ENCODE measurements at regions not wholly inside any gene's neighbourhood (a gene's known extent, or its start where the extent isn't known, plus 50 kb on each side); places are given as distances from the start of the nearest gene placed in this dataset.

DNA sequence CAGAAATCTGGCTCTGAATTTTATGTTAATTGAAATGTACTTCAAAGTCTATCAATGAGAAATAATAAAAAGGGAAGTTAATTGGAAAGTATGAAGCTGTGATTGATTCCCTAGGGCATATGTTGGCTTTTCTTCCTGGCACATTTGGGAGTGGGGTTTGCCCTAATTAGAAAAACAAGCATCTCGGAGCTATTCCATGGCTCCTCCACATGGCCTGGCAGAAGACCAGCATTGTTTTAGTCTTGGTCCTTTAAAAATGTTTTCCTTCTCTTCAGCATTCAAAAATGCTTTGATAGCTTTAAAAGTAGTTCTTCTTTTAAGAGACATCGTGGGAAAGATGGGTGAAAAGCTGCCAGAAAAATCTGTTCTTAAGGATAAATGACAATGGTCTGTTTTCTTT, 445.5 kb upstream of the PKDCC start:
- Mint-ChIP-seq H3K4me3 (no peak overlapping the region), H3K27me3 (no peaks in the 10 kb centered on the region), H3K4me1 (no peaks in the 10 kb centered on the region), H3K9me3 (no peaks in the 10 kb centered on the region), H3K27ac (no peak overlapping the region), H3K36me3 (ENCODE audit: low read depth) (no peaks in the 10 kb centered on the region)
- DNase-seq = no peak
- CTCF ChIA-PET = no interaction called here
- POLR2A ChIA-PET = no interaction called here

DNA sequence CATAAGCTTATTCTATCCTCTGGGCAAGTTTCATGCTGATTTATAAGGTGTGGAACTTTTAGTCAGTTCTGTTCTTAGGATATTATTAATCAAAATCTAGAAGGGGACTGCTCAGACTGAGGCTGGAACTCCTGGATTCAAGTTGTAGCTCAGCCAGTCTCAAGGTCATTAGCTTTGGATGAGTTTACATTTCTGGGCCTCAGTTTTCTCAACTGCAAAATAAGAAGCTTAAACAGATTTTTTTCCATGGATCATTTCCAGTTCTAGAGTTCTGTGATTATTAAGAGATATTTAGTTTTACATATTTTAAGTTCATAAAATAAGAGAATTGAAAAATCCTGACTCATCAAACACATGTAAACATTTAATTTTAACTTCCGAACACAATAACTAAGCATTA, 442.5 kb upstream of the PKDCC start:
- POLR2A ChIA-PET = no interaction called here

DNA sequence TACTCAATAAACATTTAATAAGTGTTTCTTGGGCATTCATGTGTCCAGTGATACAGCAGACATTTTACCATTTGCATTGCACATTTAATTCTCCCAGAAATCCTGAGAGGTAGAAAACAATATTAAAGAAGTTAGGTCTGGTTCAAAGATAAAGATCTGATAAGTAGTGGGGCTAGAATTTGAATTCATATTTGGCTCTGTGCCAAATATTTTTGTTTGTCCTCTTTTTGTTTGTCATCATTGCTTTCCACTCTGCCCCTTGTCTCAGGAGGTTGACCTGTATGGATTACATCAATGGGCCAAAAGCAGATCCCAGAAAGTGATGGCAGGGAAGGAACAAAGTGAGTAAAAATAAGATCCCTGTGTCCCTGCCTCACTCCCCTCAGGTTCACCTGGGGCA, 441.9 kb upstream of the PKDCC start:
- POLR2A ChIA-PET = no interaction called here
- Mint-ChIP-seq H3K27ac (no peak overlapping the region), H3K4me1 (no peaks in the 10 kb centered on the region), H3K27me3 (no peaks in the 10 kb centered on the region), H3K36me3 (ENCODE audit: low read depth) (no peaks in the 10 kb centered on the region), H3K4me3 (no peak overlapping the region), H3K9me3 (no peaks in the 10 kb centered on the region)
- no peak for DNase-seq
- CTCF ChIA-PET = no interaction called here

More for the DNA sequence above, 442.5 kb upstream of the PKDCC start:
- Mint-ChIP-seq H3K9me3 (no peaks in the 10 kb centered on the region), H3K4me1 (no peaks in the 10 kb centered on the region), H3K27me3 (no peaks in the 10 kb centered on the region), H3K4me3 (no peak overlapping the region), H3K27ac (no peak overlapping the region), H3K36me3 (ENCODE audit: low read depth) (no peaks in the 10 kb centered on the region)
- DNase-seq = no peak
- CTCF ChIA-PET = no interaction called here

DNA sequence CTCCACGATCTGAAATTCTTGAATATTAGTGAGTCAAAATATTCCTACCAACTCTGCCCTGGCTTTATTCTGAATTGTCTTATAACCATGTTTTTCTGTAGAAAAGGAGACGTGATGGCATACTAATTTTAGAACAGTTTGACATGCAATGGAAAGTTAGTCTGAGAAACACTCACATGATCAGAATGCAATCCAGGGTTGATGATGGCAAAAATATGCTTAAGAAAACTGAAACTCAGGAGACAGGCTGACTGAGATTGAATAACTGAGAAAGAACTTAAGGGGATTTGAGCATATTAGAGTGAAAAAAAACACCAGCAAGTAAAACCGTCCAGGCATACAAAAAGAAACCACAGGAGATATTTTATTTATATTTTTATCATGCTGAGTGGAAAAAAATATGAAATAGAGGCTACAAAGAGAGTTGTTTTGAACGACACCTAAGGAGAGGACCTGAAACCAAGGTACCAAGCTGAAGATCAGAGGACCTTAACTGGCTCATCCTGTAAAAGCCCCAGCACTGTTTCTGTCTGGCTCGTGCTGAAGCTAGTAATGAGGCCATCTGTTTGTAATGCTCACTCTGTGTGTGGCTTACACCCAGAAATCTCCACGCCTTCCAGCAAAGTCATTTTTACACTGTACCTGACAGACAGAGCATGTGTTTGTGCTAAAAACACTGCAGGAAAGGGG, 437.2 kb upstream of the PKDCC start:
- ChIA-PET POLR2A (no interaction called here), CTCF (no interaction called here)
- no peaks in the 10 kb centered on the region for H3K27me3 Mint-ChIP-seq
- no peaks in the 10 kb centered on the region for H3K4me1 Mint-ChIP-seq
- no peak overlapping the region for H3K4me3 Mint-ChIP-seq
- no peak overlapping the region for H3K27ac Mint-ChIP-seq
- no peak for DNase-seq
- H3K36me3 Mint-ChIP-seq (ENCODE audit: low read depth) = no peaks in the 10 kb centered on the region
- H3K9me3 Mint-ChIP-seq = no peaks in the 10 kb centered on the region

DNA sequence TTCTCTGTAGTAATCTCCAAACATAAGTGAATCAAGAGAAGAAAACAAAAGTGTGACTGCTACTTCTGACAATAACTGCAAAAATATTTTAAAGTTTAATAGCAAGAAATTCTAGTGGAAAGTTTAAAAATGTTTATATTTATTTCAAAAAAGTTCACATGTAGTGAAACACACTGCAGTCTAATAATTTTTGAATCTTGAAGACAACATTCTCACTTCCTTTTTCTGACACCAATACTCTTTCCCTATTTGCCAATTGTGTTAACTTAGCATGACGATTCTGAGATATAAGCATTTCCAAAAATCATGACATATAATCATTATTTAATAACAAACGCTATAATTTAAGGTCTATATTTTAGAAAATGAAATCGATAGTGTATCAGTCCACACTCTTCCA, 429.1 kb upstream of the PKDCC start:
- no peaks in the 10 kb centered on the region for H3K4me1 Mint-ChIP-seq

DNA sequence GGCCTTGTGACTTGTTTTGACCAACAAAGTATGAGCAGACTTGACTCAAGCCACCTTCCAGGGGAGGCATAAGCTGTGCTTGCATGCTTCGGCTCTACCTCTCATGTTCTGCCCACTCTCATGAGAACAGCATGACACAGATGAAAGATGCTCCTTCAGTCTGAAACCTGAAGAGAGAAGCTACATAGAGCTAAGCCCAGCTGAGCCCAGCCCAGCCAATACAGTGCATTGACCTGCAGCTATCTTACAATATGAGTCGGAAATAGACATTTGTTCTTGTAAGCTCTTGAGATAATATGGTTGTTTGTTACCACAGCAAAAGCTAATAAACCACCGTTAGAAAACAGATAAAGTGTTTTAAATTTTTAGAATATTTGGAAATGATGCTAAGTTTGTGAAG, 426.7 kb upstream of the PKDCC start:
- no peaks in the 10 kb centered on the region for H3K4me1 Mint-ChIP-seq
- H3K27me3 Mint-ChIP-seq = peaks cover 2% of the 10 kb centered on the region
- ChIA-PET CTCF (no interaction called here), POLR2A (no interaction called here)
- DNase-seq = no peak
- no peak overlapping the region for H3K27ac Mint-ChIP-seq
- no peak overlapping the region for H3K4me3 Mint-ChIP-seq
- H3K9me3 Mint-ChIP-seq = no peaks in the 10 kb centered on the region
- no peaks in the 10 kb centered on the region for H3K36me3 Mint-ChIP-seq (ENCODE audit: low read depth)

More for the DNA sequence above, 429.1 kb upstream of the PKDCC start:
- Mint-ChIP-seq H3K27ac (no peak overlapping the region), H3K36me3 (ENCODE audit: low read depth) (no peaks in the 10 kb centered on the region), H3K27me3 (peaks cover 2% of the 10 kb centered on the region), H3K9me3 (no peaks in the 10 kb centered on the region), H3K4me3 (no peak overlapping the region)
- ChIA-PET CTCF (no interaction called here), POLR2A (no interaction called here)
- no peak for DNase-seq

DNA sequence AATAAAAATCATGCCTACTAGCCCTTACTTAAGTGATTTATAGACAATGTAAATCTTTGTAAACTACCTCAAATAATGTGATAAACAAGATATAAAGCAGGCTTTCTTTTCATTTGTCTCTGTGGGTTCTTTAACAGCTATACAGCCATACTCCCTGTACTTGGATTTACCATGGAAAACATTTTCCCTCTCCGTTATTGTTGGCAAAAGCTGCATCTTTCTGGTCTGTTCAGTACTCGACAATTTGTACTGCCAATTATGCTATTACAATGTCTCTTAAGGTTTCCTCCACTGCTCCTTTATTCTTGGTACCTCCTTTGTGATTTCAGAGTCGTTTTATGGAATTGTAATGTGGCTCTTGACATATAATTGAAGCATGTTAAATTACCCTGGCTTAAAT, 426.3 kb upstream of the PKDCC start:
- peaks cover 2% of the 10 kb centered on the region for H3K27me3 Mint-ChIP-seq
- no peak overlapping the region for H3K27ac Mint-ChIP-seq
- H3K36me3 Mint-ChIP-seq (ENCODE audit: low read depth) = no peaks in the 10 kb centered on the region
- POLR2A ChIA-PET = no interaction called here
- DNase-seq = no peak
- CTCF ChIA-PET = no interaction called here
- no peaks in the 10 kb centered on the region for H3K4me1 Mint-ChIP-seq
- H3K9me3 Mint-ChIP-seq = no peaks in the 10 kb centered on the region
- H3K4me3 Mint-ChIP-seq = no peak overlapping the region

DNA sequence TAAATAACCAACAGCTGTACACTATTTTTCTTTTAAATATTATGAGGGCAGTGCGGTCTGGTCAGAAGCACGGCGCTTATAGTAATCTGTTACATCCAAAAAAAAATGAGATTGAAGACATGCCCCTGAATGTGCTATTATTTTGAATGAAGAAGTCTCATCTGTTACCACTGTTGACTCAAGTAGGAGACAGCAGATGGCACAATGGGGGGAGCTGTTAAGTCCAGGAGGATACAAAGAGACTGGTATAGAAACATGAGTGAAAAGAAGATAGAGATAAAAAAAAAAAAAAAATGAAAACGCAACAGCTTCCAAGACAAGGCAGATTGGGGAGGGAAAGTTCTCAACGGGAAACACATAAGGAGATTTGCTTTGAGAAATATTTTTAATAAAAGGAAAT, 425.5 kb upstream of the PKDCC start:
- H3K27me3 Mint-ChIP-seq = no peaks in the 10 kb centered on the region
- H3K36me3 Mint-ChIP-seq (ENCODE audit: low read depth) = no peaks in the 10 kb centered on the region
- no peaks in the 10 kb centered on the region for H3K4me1 Mint-ChIP-seq
- no peak for DNase-seq
- ChIA-PET POLR2A (no interaction called here), CTCF (no interaction called here)
- no peaks in the 10 kb centered on the region for H3K9me3 Mint-ChIP-seq
- no peak overlapping the region for H3K27ac Mint-ChIP-seq
- no peak overlapping the region for H3K4me3 Mint-ChIP-seq

DNA sequence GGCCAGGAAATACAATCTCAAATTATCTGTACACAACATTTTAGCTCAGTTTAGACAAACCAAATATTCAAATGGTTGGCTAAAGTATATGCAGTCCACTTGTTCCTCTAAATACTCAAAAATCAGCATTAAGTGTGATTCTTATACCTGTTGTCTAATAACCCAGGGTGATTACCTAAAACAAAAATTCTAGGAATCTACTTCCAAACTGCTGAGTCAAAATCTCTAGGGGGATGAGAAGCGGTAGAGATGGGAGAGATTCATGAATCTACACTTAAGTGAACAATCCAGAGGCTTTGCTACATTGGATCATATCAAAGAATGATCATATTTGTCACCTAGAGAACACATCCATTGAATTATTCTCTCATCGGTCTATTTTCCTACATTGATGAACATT, 420.9 kb upstream of the PKDCC start:
- ChIA-PET CTCF (no interaction called here), POLR2A (no interaction called here)
- H3K36me3 Mint-ChIP-seq (ENCODE audit: low read depth) = no peaks in the 10 kb centered on the region

DNA sequence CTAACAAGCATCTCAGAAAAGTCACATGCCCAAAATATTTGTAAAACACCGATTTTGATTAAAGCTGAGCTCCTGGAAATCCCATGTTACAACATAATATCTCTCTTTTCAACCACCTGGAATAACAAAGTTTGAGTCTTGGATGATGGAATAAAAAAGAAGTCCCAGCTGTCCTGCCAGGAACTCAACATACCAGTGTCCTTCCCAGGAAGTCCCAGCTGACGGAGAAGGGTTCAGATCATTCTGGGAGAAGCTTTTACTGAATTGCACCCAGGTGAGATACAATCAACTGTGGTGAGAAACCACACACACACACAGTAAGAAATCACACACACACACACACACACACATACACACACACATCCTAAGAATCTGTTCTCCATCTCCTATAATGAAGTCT, 413.1 kb upstream of the PKDCC start:
- H3K36me3 Mint-ChIP-seq (ENCODE audit: low read depth) = no peaks in the 10 kb centered on the region
- no peak overlapping the region for H3K27ac Mint-ChIP-seq
- DNase-seq = no peak
- CTCF ChIA-PET = no interaction called here
- H3K27me3 Mint-ChIP-seq = peaks cover 3% of the 10 kb centered on the region
- H3K9me3 Mint-ChIP-seq = no peaks in the 10 kb centered on the region
- H3K4me1 Mint-ChIP-seq = no peaks in the 10 kb centered on the region
- POLR2A ChIA-PET = no interaction called here
- no peak overlapping the region for H3K4me3 Mint-ChIP-seq

More for the DNA sequence above, 420.9 kb upstream of the PKDCC start:
- DNase-seq = no peak
- Mint-ChIP-seq H3K4me1 (no peaks in the 10 kb centered on the region), H3K4me3 (no peak overlapping the region), H3K9me3 (no peaks in the 10 kb centered on the region), H3K27me3 (no peaks in the 10 kb centered on the region), H3K27ac (no peak overlapping the region)

DNA sequence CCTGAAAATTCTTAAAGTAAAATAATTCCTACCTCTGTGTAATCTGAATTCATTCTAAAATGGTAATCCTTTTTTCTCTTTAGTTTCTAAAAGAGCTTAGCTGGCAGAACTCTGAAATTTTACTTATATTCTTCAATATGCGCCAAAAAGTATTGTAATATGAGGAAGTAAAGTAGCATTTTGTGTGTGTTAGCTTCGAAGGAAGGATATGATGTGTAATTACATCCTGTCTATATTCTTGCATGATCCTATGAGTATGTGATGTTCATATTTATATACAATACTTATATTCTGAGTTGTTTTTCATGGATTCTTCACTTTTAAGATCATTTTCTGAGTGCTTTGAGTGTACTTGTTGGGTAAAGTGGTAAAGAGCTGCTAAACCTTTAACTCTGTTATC, 402.9 kb upstream of the PKDCC start:
- DNase-seq = no peak
- Mint-ChIP-seq H3K4me3 (no peak overlapping the region), H3K27ac (no peak overlapping the region), H3K9me3 (no peaks in the 10 kb centered on the region), H3K36me3 (ENCODE audit: low read depth) (no peaks in the 10 kb centered on the region), H3K4me1 (no peaks in the 10 kb centered on the region), H3K27me3 (peaks cover 3% of the 10 kb centered on the region)
- POLR2A ChIA-PET = no interaction called here
- CTCF ChIA-PET = no interaction called here

DNA sequence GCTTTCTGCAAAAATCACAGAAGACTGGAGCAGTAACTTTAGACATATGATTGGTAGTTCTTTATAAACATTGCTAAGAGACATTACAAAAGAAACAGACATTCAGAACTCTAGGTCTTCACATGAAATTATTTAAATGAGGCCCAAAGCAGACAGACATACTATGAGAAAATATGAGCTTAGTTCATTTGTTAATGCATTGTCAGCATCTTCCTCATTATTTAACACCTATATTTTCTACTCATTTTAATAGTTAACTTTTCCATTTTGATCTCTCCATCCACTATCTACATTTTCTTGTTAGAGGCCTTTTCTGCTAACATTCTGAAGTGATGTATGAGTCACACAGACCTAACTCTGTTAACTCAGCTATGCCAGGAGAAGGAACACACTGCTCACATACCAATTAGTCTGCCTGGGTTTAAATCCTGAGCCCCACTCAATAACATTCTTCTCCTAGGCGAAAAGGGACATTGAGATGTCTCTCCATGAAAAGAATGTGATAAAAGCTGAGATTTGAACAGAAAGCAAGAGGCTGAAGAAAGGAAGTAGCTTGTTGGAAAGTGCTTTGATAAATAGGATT, 400.3 kb upstream of the PKDCC start:
- DNase-seq = no peak
- H3K36me3 Mint-ChIP-seq (ENCODE audit: low read depth) = no peaks in the 10 kb centered on the region
- H3K4me3 Mint-ChIP-seq = no peak overlapping the region
- H3K27ac Mint-ChIP-seq = no peak overlapping the region
- no peaks in the 10 kb centered on the region for H3K9me3 Mint-ChIP-seq
- H3K27me3 Mint-ChIP-seq = peaks cover 3% of the 10 kb centered on the region
- ChIA-PET POLR2A (no interaction called here), CTCF (no interaction called here)
- no peaks in the 10 kb centered on the region for H3K4me1 Mint-ChIP-seq

DNA sequence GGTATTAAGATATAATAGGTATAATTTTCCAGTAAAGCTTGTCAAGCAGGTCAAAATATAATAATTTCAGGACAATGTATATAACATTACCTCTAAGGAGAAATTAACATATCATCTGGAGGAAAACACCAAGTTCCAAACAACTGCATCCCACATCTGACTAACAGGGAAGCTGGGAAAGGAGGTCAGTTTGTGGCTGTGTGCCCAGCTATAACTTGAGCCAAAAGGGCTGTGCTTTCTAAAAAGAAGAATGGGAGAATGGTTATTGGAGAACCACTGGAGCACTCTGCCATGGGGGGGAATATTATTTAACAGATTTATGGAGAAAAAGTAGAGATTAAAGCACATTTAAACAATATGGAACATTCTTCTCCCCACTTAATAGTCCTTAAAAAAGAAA, 390.6 kb upstream of the PKDCC start:
- no peaks in the 10 kb centered on the region for H3K4me1 Mint-ChIP-seq
- H3K9me3 Mint-ChIP-seq = no peaks in the 10 kb centered on the region
- no peak overlapping the region for H3K27ac Mint-ChIP-seq
- H3K4me3 Mint-ChIP-seq = no peak overlapping the region
- no peaks in the 10 kb centered on the region for H3K36me3 Mint-ChIP-seq (ENCODE audit: low read depth)
- CTCF ChIA-PET = no interaction called here
- DNase-seq = no peak
- POLR2A ChIA-PET = no interaction called here
- no peaks in the 10 kb centered on the region for H3K27me3 Mint-ChIP-seq

DNA sequence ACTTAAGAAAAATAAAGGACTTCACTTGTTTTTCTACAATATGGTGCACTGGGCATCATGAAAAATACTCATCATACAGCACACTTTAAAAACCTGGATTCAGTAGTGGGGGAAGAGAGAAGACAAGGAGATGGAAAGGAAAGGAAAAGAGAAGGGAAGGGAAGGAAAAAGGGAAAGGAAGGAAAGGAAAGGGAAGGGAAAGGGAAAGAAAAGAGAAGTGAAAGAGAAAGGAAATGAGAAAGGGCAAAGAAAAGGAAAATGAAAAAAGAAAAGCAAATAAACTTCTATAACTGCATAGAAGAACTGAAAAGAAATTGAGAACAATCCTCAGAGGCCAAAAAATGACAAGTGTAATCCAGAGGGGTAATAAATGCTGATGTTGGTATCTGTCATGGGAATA, 388.1 kb upstream of the PKDCC start:
- Mint-ChIP-seq H3K36me3 (ENCODE audit: low read depth) (no peaks in the 10 kb centered on the region), H3K4me1 (no peaks in the 10 kb centered on the region), H3K9me3 (no peaks in the 10 kb centered on the region), H3K27ac (no peak overlapping the region), H3K27me3 (no peaks in the 10 kb centered on the region), H3K4me3 (no peak overlapping the region)
- ChIA-PET POLR2A (no interaction called here), CTCF (no interaction called here)
- DNase-seq = no peak
